Fibroblast of lung (primary cell): ENCODE measurements at regions not wholly inside any gene's neighbourhood (a gene's known extent, or its start where the extent isn't known, plus 50 kb on each side); places are given as distances from the start of the nearest gene placed in this dataset.

ENCODE experiments used
- DNase-seq, 2 donors: peaks; one replicate each; pipeline versions ENCODE4 v3.0.0 to v3.0.0-alpha.2; 2010; ENCODE audit warnings: low read depth in 2 of 2
- H2AFZ ChIP-seq: 2 replicates; pipeline ENCODE4 v1.5.1; 2012; ENCODE audit warnings: low read length, control low read depth, inconsistent platforms
- H3K27ac ChIP-seq: 2 replicates; pipeline ENCODE4 v1.5.1; 2011; ENCODE audit warnings: low read length, control low read depth; ENCODE audit not compliant: insufficient read depth
- H3K27me3 ChIP-seq: 2 replicates; pipeline ENCODE4 v1.5.1; 2011; ENCODE audit warnings: mild to moderate bottlenecking, low read length; ENCODE audit not compliant: control insufficient read depth, insufficient read depth
- H3K36me3 ChIP-seq: 2 replicates; pipeline ENCODE4 v1.5.1; 2011; ENCODE audit warnings: low read length; ENCODE audit not compliant: control insufficient read depth, insufficient read depth
- H3K4me1 ChIP-seq: 2 replicates; pipeline ENCODE4 v1.5.1; 2011; ENCODE audit warnings: low read length; ENCODE audit not compliant: control insufficient read depth, insufficient read depth; ENCODE audit errors: extremely low read depth
- H3K4me2 ChIP-seq: 2 replicates; pipeline ENCODE4 v1.5.1; 2011; ENCODE audit warnings: low read length, control low read depth; ENCODE audit not compliant: insufficient read depth; ENCODE audit errors: extremely low read depth
- H3K4me3 ChIP-seq, 4 experiments: fragments of 200-600 bp in 1 of 4; sonication (generic) in 1 of 4; replicated peaks in 1 of 4; 2 replicates each; pipeline ENCODE4 v1.5.1; 2011 to 2016; ENCODE audit warnings: low read length in 4 of 4, low read depth in 3 of 4, mild to moderate bottlenecking in 3 of 4, control low read depth in 2 of 4, inconsistent platforms in 1 of 4, mixed read lengths in 1 of 4; ENCODE audit not compliant: insufficient read depth in 1 of 4; ENCODE audit errors: control extremely low read depth in 1 of 4
- H3K79me2 ChIP-seq: 2 replicates; pipeline ENCODE4 v1.5.1; 2012; ENCODE audit warnings: mild to moderate bottlenecking, low read length, inconsistent platforms; ENCODE audit not compliant: control insufficient read depth, insufficient read depth
- H3K9ac ChIP-seq: 2 replicates; pipeline ENCODE4 v1.5.1; 2011; ENCODE audit warnings: mild to moderate bottlenecking, low read length, control low read depth; ENCODE audit not compliant: insufficient read depth
- H3K9me3 ChIP-seq: 2 replicates; pipeline ENCODE4 v1.5.1; 2012; ENCODE audit warnings: low read depth, low read length; ENCODE audit not compliant: control insufficient read depth, insufficient read depth
- H4K20me1 ChIP-seq: 2 replicates; pipeline ENCODE4 v1.5.1; 2011; ENCODE audit warnings: low read length; ENCODE audit not compliant: control insufficient read depth, insufficient read depth; ENCODE audit errors: extremely low read depth
- EZH2 ChIP-seq: IDR thresholded peaks from 2 replicates; pipeline ENCODE4 v1.5.1; 2012; ENCODE audit warnings: low read length, control low read depth, mild to moderate bottlenecking; ENCODE audit errors: missing control alignments
- TF ChIP-seq, protein P1 (sequence below), 2 donors: IDR thresholded peaks in 1 of 2; conservative IDR thresholded peaks in 1 of 2; 1 replicate in 1 of 2; 2 replicates in 1 of 2; pipeline ENCODE4 v1.5.1; 2011 to 2012; ENCODE audit warnings: low read length in 2 of 2, control low read depth in 1 of 2, inconsistent platforms in 1 of 2, low read depth in 1 of 2, mild to moderate bottlenecking in 1 of 2

DNA sequence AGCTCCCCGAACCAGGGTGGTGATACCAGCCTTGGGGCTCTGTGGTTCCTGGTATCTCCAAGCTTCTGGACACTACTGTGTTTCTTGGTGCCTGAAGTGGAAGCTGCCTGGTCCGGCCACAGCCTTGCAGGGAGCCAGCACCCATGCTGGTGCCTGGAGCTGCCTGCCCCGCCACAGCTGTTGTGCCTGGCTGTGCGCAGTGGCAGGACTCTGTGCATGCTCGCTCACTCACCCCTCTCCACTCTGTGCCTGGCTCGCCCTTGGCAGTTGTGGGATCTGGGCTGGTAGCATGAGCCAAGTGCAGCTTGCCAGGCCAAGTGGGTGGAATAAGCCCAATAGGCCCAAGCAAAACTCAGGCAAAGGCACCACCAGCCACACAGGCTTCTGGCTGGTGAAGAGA, 1225.3 kb downstream of the SLITRK5 start:
- Histone ChIP-seq H3K9me3 (no peaks in the 10 kb centered on the region), H3K4me2 (no peak overlapping the region), H2AFZ (no peak overlapping the region), H3K27me3 (no peaks in the 10 kb centered on the region), H3K4me1 (no peaks in the 10 kb centered on the region), H3K9ac (no peak overlapping the region), H3K27ac (no peak overlapping the region), H3K36me3 (no peaks in the 10 kb centered on the region), H3K4me3 (no peak overlapping the region), H4K20me1 (no peaks in the 10 kb centered on the region), H3K79me2 (no peaks in the 10 kb centered on the region)
- no peak for DNase-seq
- TF ChIP-seq EZH2: no peak
- TF ChIP-seq, protein P1, sequence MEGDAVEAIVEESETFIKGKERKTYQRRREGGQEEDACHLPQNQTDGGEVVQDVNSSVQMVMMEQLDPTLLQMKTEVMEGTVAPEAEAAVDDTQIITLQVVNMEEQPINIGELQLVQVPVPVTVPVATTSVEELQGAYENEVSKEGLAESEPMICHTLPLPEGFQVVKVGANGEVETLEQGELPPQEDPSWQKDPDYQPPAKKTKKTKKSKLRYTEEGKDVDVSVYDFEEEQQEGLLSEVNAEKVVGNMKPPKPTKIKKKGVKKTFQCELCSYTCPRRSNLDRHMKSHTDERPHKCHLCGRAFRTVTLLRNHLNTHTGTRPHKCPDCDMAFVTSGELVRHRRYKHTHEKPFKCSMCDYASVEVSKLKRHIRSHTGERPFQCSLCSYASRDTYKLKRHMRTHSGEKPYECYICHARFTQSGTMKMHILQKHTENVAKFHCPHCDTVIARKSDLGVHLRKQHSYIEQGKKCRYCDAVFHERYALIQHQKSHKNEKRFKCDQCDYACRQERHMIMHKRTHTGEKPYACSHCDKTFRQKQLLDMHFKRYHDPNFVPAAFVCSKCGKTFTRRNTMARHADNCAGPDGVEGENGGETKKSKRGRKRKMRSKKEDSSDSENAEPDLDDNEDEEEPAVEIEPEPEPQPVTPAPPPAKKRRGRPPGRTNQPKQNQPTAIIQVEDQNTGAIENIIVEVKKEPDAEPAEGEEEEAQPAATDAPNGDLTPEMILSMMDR (conservative IDR thresholded peaks at IDR 0.05 in 1 of 2, IDR thresholded peaks at IDR 0.05 in 1 of 2; ENCODE audit: low read depth in 1 of 2, low read length in 2 of 2): no peak

DNA sequence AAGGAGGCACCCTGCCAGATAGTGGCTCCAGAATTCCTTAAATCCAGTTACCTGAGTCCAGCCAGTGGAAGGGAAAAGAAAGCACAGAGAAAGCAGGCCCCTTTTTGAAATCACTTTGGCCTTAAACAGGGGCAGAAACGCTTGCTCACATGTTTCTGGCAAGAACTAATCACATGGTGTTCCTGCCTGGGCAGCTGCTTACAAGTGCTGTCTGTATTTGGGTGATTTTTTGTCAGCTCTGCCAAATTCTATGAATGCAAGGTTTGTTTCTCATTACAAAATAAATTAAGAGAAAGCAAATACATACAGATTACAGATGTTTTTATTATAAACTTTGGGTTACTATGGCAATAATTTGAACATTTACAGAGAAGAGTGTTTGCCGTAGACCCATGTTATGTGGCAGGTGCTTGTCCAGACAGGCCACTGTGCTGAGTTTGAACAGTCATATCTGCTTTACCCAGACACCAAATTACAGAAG, 1237.8 kb downstream of the SLITRK5 start:
- Histone ChIP-seq H3K4me2 (no peak overlapping the region), H3K79me2 (no peaks in the 10 kb centered on the region), H4K20me1 (no peaks in the 10 kb centered on the region), H3K27me3 (no peaks in the 10 kb centered on the region), H3K4me1 (no peaks in the 10 kb centered on the region), H3K27ac (no peak overlapping the region), H3K36me3 (no peaks in the 10 kb centered on the region), H3K9ac (no peak overlapping the region), H3K4me3 (no peak overlapping the region), H2AFZ (no peak overlapping the region), H3K9me3 (no peaks in the 10 kb centered on the region)
- TF ChIP-seq EZH2: no peak
- TF ChIP-seq, protein P1 (conservative IDR thresholded peaks at IDR 0.05 in 1 of 2, IDR thresholded peaks at IDR 0.05 in 1 of 2; ENCODE audit: low read depth in 1 of 2, low read length in 2 of 2): no peak
- DNase-seq: peak in 1 of 2 donors; percentile 59

DNA sequence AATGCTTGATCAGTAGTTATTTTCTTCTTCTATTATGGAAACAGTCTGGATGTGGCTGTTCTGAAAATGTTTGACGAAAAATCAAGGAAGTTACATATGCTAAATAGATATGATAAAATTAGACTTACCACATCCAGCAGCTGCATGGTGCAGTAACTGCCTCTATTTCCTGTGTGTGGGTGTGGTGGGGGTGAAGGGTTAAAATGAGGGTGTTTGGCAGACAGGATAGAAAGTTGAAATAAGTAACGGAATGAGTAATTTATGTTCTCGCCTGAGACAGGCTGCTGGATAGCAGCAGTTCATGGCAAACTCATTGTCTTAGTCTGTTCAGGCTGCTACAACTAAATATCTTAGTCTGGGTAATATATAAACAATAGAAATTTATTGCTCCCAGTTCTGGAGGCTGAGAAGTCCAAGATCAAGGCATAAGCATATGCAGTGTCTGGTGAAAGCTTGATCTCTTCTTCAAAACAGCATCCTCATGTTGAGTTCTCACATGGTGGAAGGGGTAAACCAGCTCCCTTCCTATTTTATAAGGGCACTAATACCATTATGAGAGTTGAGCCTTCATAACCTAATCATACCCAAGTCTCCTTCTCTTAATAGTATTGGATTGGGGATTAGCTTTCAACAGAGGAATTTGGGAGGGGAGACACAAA, 1248.9 kb downstream of the SLITRK5 start:
- Histone ChIP-seq H3K9ac (no peak overlapping the region), H3K4me1 (no peaks in the 10 kb centered on the region), H4K20me1 (no peaks in the 10 kb centered on the region), H3K4me3 (no peak overlapping the region), H3K4me2 (no peak overlapping the region), H3K27me3 (no peaks in the 10 kb centered on the region), H3K36me3 (no peaks in the 10 kb centered on the region), H2AFZ (no peak overlapping the region), H3K9me3 (no peaks in the 10 kb centered on the region), H3K79me2 (no peaks in the 10 kb centered on the region), H3K27ac (no peak overlapping the region)
- DNase-seq: peak in 1 of 2 donors; percentile 21
- TF ChIP-seq EZH2: no peak
- TF ChIP-seq, protein P1 (conservative IDR thresholded peaks at IDR 0.05 in 1 of 2, IDR thresholded peaks at IDR 0.05 in 1 of 2; ENCODE audit: low read depth in 1 of 2, low read length in 2 of 2): no peak
